HCT116 (cell line): ENCODE measurements at regions not wholly inside any gene's neighbourhood (a gene's known extent, or its start where the extent isn't known, plus 50 kb on each side); places are given as distances from the start of the nearest gene placed in this dataset.

Experiments
- ATAC-seq: fragments of 200-7000 bp; cut with Tn5 transposase; 2 replicates; pipeline ENCODE4 v1.9.1; 2020; ENCODE audit warnings: mild to moderate bottlenecking, moderate library complexity
- BruUV-seq: library from RNA; stranded (reverse); fragments of 400-500 nt; replicated peaks from 2 replicates; lab custom pipeline; 2021; lab: Mats Ljungman, UMichigan
- CTCF ChIA-PET: fragments of 300-600 bp; sonication (Branson Sonifier 250); formaldehyde crosslinking; loops from one replicate; lab custom pipeline; 2021; ENCODE audit warnings: antibody characterized with exemption; lab: Charles Lee
- POLR2A ChIA-PET: fragments of 300-600, 350-600 bp; sonication (Branson Sonifier 250); formaldehyde crosslinking; loops from one replicate; lab custom pipeline; 2021; ENCODE audit warnings: antibody characterized with exemption; lab: Charles Lee
- RAD21 ChIA-PET, 2 experiments: fragments of 300-600 bp; sonication (Branson Sonifier 250); formaldehyde crosslinking; loops; one replicate each; lab custom pipeline; 2023; ENCODE audit warnings: low total read pairs in 2 of 2; ENCODE audit not compliant: uncharacterized antibody in 2 of 2, unreplicated experiment in 2 of 2, low non-redundant PET in 1 of 2; lab: Charles Lee
- DNase-seq: peaks from one replicate; pipeline ENCODE4 v3.0.0-alpha.2; 2010; ENCODE audit warnings: low read depth, low spot score
- H2AFZ ChIP-seq: fragments of 200-600 bp; shearing (Covaris generic), sonication (generic); 2 replicates; pipeline ENCODE4 v1.6.1; 2017; ENCODE audit warnings: low read depth, mixed run types, mixed read lengths, antibody characterized with exemption, low read length; ENCODE audit not compliant: poor library complexity, severe bottlenecking
- H3K27ac ChIP-seq: 2 replicates; pipeline ENCODE4 v1.5.1; 2012; ENCODE audit warnings: low read depth, low read length
- H3K27me3 ChIP-seq: fragments of 200-600 bp; sonication (generic); 2 replicates; pipeline ENCODE4 v1.6.1; 2016; ENCODE audit warnings: mixed run types, low read length, mixed read lengths; ENCODE audit not compliant: insufficient read depth
- H3K36me3 ChIP-seq, 2 experiments: fragments of 200-500 bp in 1 of 2; fragments of 200-600 bp in 1 of 2; sonication (Bioruptor generic) in 1 of 2; sonication (generic) in 1 of 2; 2 replicates each; pipeline versions ENCODE4 v1.5.1 to v1.6.1; 2014 to 2016; ENCODE audit warnings: low read length in 2 of 2, inconsistent platforms in 1 of 2, mixed read lengths in 1 of 2, mixed run types in 1 of 2; ENCODE audit not compliant: insufficient read depth in 2 of 2, control insufficient read depth in 1 of 2
- H3K4me1 ChIP-seq, 2 experiments: fragments of 200-600 bp in 1 of 2; sonication (generic) in 1 of 2; 2 replicates each; pipeline versions ENCODE4 v1.5.1 to v1.6.1; 2012 to 2017; ENCODE audit warnings: low read length in 2 of 2, inconsistent platforms in 1 of 2, mild to moderate bottlenecking in 1 of 2, mixed read lengths in 1 of 2, mixed run types in 1 of 2, moderate library complexity in 1 of 2; ENCODE audit not compliant: insufficient read depth in 2 of 2, control insufficient read depth in 1 of 2
- H3K4me2 ChIP-seq: fragments of 200-600 bp; sonication (generic); 2 replicates; pipeline ENCODE4 v1.6.1; 2017; ENCODE audit warnings: mixed run types, low read length, mixed read lengths
- H3K4me3 ChIP-seq, 2 experiments: fragments of 200-600 bp in 1 of 2; sonication (generic) in 1 of 2; replicated peaks in 1 of 2; 2 replicates each; pipeline ENCODE4 v1.5.1; 2011 to 2016; ENCODE audit warnings: low read length in 2 of 2, control low read depth in 1 of 2, low read depth in 1 of 2, mild to moderate bottlenecking in 1 of 2, mixed read lengths in 1 of 2, mixed run types in 1 of 2
- H3K79me2 ChIP-seq: fragments of 200-600 bp; sonication (generic); 2 replicates; pipeline ENCODE4 v1.6.1; 2017; ENCODE audit warnings: mild to moderate bottlenecking, mixed run types, low read length, moderate library complexity, mixed read lengths; ENCODE audit not compliant: insufficient read depth
- H3K9ac ChIP-seq: fragments of 200-600 bp; sonication (generic); 2 replicates; pipeline ENCODE4 v1.6.1; 2016; ENCODE audit warnings: low read length, mixed read lengths
- H3K9me2 ChIP-seq: fragments of 200-600 bp; sonication (generic), shearing (Covaris generic); 2 replicates; pipeline ENCODE4 v1.6.1; 2017; ENCODE audit warnings: mixed run types, mild to moderate bottlenecking, moderate library complexity; ENCODE audit not compliant: insufficient read depth
- H3K9me3 ChIP-seq, 2 experiments: fragments of 200-500 bp in 1 of 2; fragments of 200-600 bp in 1 of 2; sonication (Bioruptor generic) in 1 of 2; sonication (generic) in 1 of 2; 2 replicates each; pipeline ENCODE4 v1.6.1; 2014 to 2017; ENCODE audit warnings: low read length in 2 of 2, mixed read lengths in 2 of 2, inconsistent platforms in 1 of 2, low read depth in 1 of 2, mild to moderate bottlenecking in 1 of 2, mixed run types in 1 of 2, moderate library complexity in 1 of 2; ENCODE audit not compliant: control insufficient read depth in 1 of 2, insufficient read depth in 1 of 2
- H4K20me1 ChIP-seq: fragments of 200-600 bp; sonication (generic), shearing (Covaris generic); 2 replicates; pipeline ENCODE4 v1.6.1; 2017; ENCODE audit warnings: mixed run types, mild to moderate bottlenecking, moderate library complexity; ENCODE audit not compliant: insufficient read depth
- CBX3 ChIP-seq: IDR thresholded peaks from 2 replicates; pipeline ENCODE4 v1.6.1; 2012; ENCODE audit warnings: low read depth
- EZH2 ChIP-seq: fragments of 200-600 bp; sonication (generic); IDR thresholded peaks from 2 replicates; pipeline ENCODE4 v1.6.1; 2017; ENCODE audit warnings: antibody characterized with exemption, mixed run types
- EZH2phosphoT487 ChIP-seq: fragments of 200-600 bp; IDR thresholded peaks from 2 replicates; pipeline ENCODE4 v1.6.1; 2018; ENCODE audit warnings: antibody characterized with exemption, borderline replicate concordance
- JUND ChIP-seq: IDR thresholded peaks from 2 replicates; pipeline ENCODE4 v1.6.1; 2012
- POLR2AphosphoS5 ChIP-seq: IDR thresholded peaks from 2 replicates; pipeline ENCODE4 v1.6.1; 2011; ENCODE audit warnings: mild to moderate bottlenecking, low read depth, low read length, moderate library complexity
- SIN3A ChIP-seq: IDR thresholded peaks from 2 replicates; pipeline ENCODE4 v1.6.1; 2012; ENCODE audit warnings: low read depth
- ZNF274 ChIP-seq: fragments of 200-500 bp; sonication (Bioruptor generic); IDR thresholded peaks from 2 replicates; pipeline ENCODE4 v1.6.1; 2014; ENCODE audit warnings: mild to moderate bottlenecking, low read depth, low read length, inconsistent platforms
- intact Hi-C: fragments of 100-400 bp; cut with micrococcal nuclease; formaldehyde crosslinking; loops from 2 replicates; pipeline ENCODE4 v1.10.0; 2022
- TF ChIP-seq, protein P1 (sequence below): IDR thresholded peaks from 2 replicates; pipeline ENCODE4 v1.6.1; 2012; ENCODE audit warnings: low read depth
- TF ChIP-seq, protein P2 (sequence below): IDR thresholded peaks from 2 replicates; pipeline ENCODE4 v1.6.1; 2012
- TF ChIP-seq, protein P3 (sequence below): IDR thresholded peaks from 2 replicates; pipeline ENCODE4 v1.6.1; 2012

DNA sequence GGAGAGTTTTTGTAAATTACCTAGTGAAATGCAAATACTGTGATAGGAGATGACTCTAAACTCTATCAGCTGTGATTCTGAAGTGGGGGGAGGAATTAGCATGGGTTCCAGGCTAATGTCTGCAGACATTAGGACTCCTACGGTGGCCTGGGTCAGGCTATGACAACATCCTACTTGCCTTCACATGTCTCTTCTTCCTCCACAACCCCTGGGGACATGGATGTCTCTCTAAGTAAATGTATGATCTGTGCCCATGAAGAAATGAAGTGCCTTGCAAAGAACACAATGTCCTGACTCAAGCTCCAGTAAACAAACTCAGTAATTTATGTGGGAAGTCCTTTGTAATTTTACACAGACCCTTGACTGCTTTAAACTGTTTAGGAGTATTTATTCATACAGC is 165.8 kb upstream of the EEF1E1 start:
- CTCF ChIA-PET: no interaction called here
- no peaks in the 10 kb centered on the region; a peak in 1 of 4 replicates for H3K4me1 ChIP-seq
- TF ChIP-seq, protein P1, sequence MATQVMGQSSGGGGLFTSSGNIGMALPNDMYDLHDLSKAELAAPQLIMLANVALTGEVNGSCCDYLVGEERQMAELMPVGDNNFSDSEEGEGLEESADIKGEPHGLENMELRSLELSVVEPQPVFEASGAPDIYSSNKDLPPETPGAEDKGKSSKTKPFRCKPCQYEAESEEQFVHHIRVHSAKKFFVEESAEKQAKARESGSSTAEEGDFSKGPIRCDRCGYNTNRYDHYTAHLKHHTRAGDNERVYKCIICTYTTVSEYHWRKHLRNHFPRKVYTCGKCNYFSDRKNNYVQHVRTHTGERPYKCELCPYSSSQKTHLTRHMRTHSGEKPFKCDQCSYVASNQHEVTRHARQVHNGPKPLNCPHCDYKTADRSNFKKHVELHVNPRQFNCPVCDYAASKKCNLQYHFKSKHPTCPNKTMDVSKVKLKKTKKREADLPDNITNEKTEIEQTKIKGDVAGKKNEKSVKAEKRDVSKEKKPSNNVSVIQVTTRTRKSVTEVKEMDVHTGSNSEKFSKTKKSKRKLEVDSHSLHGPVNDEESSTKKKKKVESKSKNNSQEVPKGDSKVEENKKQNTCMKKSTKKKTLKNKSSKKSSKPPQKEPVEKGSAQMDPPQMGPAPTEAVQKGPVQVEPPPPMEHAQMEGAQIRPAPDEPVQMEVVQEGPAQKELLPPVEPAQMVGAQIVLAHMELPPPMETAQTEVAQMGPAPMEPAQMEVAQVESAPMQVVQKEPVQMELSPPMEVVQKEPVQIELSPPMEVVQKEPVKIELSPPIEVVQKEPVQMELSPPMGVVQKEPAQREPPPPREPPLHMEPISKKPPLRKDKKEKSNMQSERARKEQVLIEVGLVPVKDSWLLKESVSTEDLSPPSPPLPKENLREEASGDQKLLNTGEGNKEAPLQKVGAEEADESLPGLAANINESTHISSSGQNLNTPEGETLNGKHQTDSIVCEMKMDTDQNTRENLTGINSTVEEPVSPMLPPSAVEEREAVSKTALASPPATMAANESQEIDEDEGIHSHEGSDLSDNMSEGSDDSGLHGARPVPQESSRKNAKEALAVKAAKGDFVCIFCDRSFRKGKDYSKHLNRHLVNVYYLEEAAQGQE: no peak
- TF ChIP-seq, protein P2, sequence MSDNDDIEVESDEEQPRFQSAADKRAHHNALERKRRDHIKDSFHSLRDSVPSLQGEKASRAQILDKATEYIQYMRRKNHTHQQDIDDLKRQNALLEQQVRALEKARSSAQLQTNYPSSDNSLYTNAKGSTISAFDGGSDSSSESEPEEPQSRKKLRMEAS: no peak
- TF ChIP-seq SIN3A (no peak), JUND (no peak), POLR2AphosphoS5 (no peak), CBX3 (no peak), EZH2 (no peak), ZNF274 (no peak), EZH2phosphoT487 (no peak)
- TF ChIP-seq, protein P3, sequence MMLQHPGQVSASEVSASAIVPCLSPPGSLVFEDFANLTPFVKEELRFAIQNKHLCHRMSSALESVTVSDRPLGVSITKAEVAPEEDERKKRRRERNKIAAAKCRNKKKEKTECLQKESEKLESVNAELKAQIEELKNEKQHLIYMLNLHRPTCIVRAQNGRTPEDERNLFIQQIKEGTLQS: no peak
- no peak overlapping the region for H3K9ac ChIP-seq
- no peaks in the 10 kb centered on the region for H3K79me2 ChIP-seq
- H3K27me3 ChIP-seq: no peaks in the 10 kb centered on the region
- intact Hi-C loops: no loop called here
- H3K9me2 ChIP-seq: no peaks in the 10 kb centered on the region
- H3K4me3 ChIP-seq: no peak overlapping the region
- DNase-seq (no peak), ATAC-seq (no peak)
- POLR2A ChIA-PET: no interaction called here
- no peak overlapping the region for H3K4me2 ChIP-seq
- RAD21 ChIA-PET: no interaction called here
- no peaks in the 10 kb centered on the region for H3K36me3 ChIP-seq
- no peak overlapping the region for H3K27ac ChIP-seq
- no TSS peak for BruUV-seq
- no peaks in the 10 kb centered on the region for H3K9me3 ChIP-seq
- no peaks in the 10 kb centered on the region for H4K20me1 ChIP-seq
- H2AFZ ChIP-seq: no peak overlapping the region
